ENCODE measurements at regions not wholly inside any gene's neighbourhood (a gene's known extent, or its start where the extent isn't known, plus 50 kb on each side); places are given as distances from the start of the nearest gene placed in this dataset.

- TF ChIP-seq ZC3H11A (IDR thresholded peaks at IDR 0.05) (no peak), BCL3 (IDR thresholded peaks at IDR 0.05) (no peak), ZFP36 (IDR thresholded peaks at IDR 0.05; ENCODE audit: borderline replicate concordance, partially characterized antibody) (no peak), SREBF2 (IDR thresholded peaks at IDR 0.05) (no peak), HOXA7 (CRISPR knock-in tag; IDR thresholded peaks at IDR 0.05) (no peak), NPAS2 (CRISPR knock-in tag; IDR thresholded peaks at IDR 0.05; ENCODE audit: borderline replicate concordance) (no peak), HES2 (IDR thresholded peaks at IDR 0.05) (no peak), FOSB (CRISPR knock-in tag; IDR thresholded peaks at IDR 0.05) (no peak), REST (IDR thresholded peaks at IDR 0.05) (no peak), HMGXB4 (CRISPR knock-in tag; IDR thresholded peaks at IDR 0.05; ENCODE audit: borderline replicate concordance) (no peak), MAZ (IDR thresholded peaks at IDR 0.05; ENCODE audit: borderline replicate concordance, low read depth, low read length) (no peak), BHLHE40 (IDR thresholded peaks at IDR 0.05; ENCODE audit: low read depth, low read length) (no peak), EHMT2 (IDR thresholded peaks at IDR 0.05; ENCODE audit: low read depth) (no peak), MAX (IDR thresholded peaks at IDR 0.05) (no peak), EHF (CRISPR knock-in tag; IDR thresholded peaks at IDR 0.05) (no peak), CHD2 (IDR thresholded peaks at IDR 0.05; ENCODE audit: low read length, partially characterized antibody) (no peak), CTCF (IDR thresholded peaks at IDR 0.05) (no peak)
- Histone ChIP-seq H3K9me3 (no peaks in the 10 kb centered on the region), H3K27ac (no peak overlapping the region), H3K4me2 (no peak overlapping the region), H3K4me3 (no peak overlapping the region), H3K4me1 (no peaks in the 10 kb centered on the region)
- 15% methylated on average over 3 of the region's 3 CpGs for WGBS (ENCODE audit: missing lambda C conversion rate)
- ChIA-PET POLR2A (no interaction called here), CTCF (no interaction called here)
- FAIRE-seq (no peak), DNase-seq (ENCODE audit: low read depth in 1 of 2, low spot score in 1 of 2) (no peak), ATAC-seq (no peak)
These were observed 313.9 kb upstream of the SPANXN4 start for GRCh38 chrX:142711796-142712290.

GRCh38 chrX:142702749-142703148, 323.0 kb upstream of the SPANXN4 start:
- FAIRE-seq, result no peak
- no peak for TF ChIP-seq HDAC2 (IDR thresholded peaks at IDR 0.05)
- TF ChIP-seq EHMT2 (IDR thresholded peaks at IDR 0.05; ENCODE audit: low read depth), result no peak
- no peak for TF ChIP-seq NFE2L2 (conservative IDR thresholded peaks at IDR 0.05; ENCODE audit: low read length)
- TF ChIP-seq BCL3 (IDR thresholded peaks at IDR 0.05), result no peak
- no peak for TF ChIP-seq SREBF2 (IDR thresholded peaks at IDR 0.05)
- no peak for TF ChIP-seq GATA3 (IDR thresholded peaks at IDR 0.05; ENCODE audit: borderline replicate concordance)
- TF ChIP-seq POLR2A (IDR thresholded peaks at IDR 0.05; ENCODE audit: low read length), result no peak
- TF ChIP-seq HOXA7 (CRISPR knock-in tag; IDR thresholded peaks at IDR 0.05), result no peak
- no peak for TF ChIP-seq KDM5A (IDR thresholded peaks at IDR 0.05)
- no peak for TF ChIP-seq FOXS1 (CRISPR knock-in tag; IDR thresholded peaks at IDR 0.05)
- TF ChIP-seq ZC3H11A (IDR thresholded peaks at IDR 0.05), result no peak
- TF ChIP-seq PHF8 (IDR thresholded peaks at IDR 0.05; ENCODE audit: borderline replicate concordance, low read depth), result no peak
- Histone ChIP-seq H3K4me1 (no peaks in the 10 kb centered on the region), H3K4me2 (no peak overlapping the region), H3K27ac (no peak overlapping the region), H3K9me3 (no peaks in the 10 kb centered on the region), H3K4me3 (no peak overlapping the region)
- CTCF ChIA-PET, result no interaction called here
- POLR2A ChIA-PET, result no interaction called here
- WGBS (ENCODE audit: missing lambda C conversion rate), result 0% methylated on average over 2 of the region's 2 CpGs
- DNase-seq (ENCODE audit: low read depth in 1 of 2, low spot score in 1 of 2), result no peak
- no peak for ATAC-seq

Data from A549 (cell line).